Testis (tissue), 2 donors: ENCODE measurements at regions not wholly inside any gene's neighbourhood (a gene's known extent, or its start where the extent isn't known, plus 50 kb on each side); places are given as distances from the start of the nearest gene placed in this dataset.

Source experiments
- DNase-seq: peaks from one replicate; pipeline ENCODE4 v3.0.0-alpha.2; 2019
- H3K27ac ChIP-seq, 2 donors: fragments of 200-600 bp; sonication (generic); one replicate each; pipeline ENCODE4 v1.5.1; 2019
- H3K27me3 ChIP-seq: fragments of 200-600 bp; sonication (generic); one replicate; pipeline ENCODE4 v1.5.1; 2019
- H3K36me3 ChIP-seq: fragments of 200-600 bp; sonication (generic); one replicate; pipeline ENCODE4 v1.5.1; 2017; ENCODE audit warnings: low read depth; ENCODE audit errors: missing control alignments
- H3K4me1 ChIP-seq: fragments of 200-600 bp; sonication (generic); one replicate; pipeline ENCODE4 v1.5.1; 2019
- H3K4me3 ChIP-seq, 2 donors: fragments of 200-600 bp; sonication (generic); one replicate each; pipeline ENCODE4 v1.5.1; 2017 to 2019
- H3K9me3 ChIP-seq: fragments of 200-600 bp; sonication (generic); one replicate; pipeline ENCODE4 v1.5.1; 2017
- POLR2A ChIP-seq: fragments of 450-650 bp; IDR thresholded peaks from one replicate; pipeline ENCODE4 v1.6.1; 2017; ENCODE audit warnings: antibody characterized with exemption, mild to moderate bottlenecking, moderate library complexity
- WGBS, 2 donors: methylation state at CpG; one replicate each; pipeline ENCODE4 v1.1.5; 2018; 5-methylcytosine and 5-hydroxymethylcytosine counted together
- intact Hi-C: fragments of 100-400 bp; cut with DNase I; formaldehyde crosslinking; loops from one replicate; pipeline ENCODE4 v1.15.1; 2023; ENCODE audit warnings: low total_unique reads
- TF ChIP-seq, protein P1 (sequence below), 3 experiments: fragments of 450-650 bp in 2 of 3; fragments of 200-600 bp in 1 of 3; sonication (generic) in 1 of 3; IDR thresholded peaks; one replicate each; pipeline ENCODE4 v1.5.1; 2016 to 2019; ENCODE audit warnings: antibody characterized with exemption in 3 of 3, mild to moderate bottlenecking in 2 of 3, moderate library complexity in 1 of 3

DNA sequence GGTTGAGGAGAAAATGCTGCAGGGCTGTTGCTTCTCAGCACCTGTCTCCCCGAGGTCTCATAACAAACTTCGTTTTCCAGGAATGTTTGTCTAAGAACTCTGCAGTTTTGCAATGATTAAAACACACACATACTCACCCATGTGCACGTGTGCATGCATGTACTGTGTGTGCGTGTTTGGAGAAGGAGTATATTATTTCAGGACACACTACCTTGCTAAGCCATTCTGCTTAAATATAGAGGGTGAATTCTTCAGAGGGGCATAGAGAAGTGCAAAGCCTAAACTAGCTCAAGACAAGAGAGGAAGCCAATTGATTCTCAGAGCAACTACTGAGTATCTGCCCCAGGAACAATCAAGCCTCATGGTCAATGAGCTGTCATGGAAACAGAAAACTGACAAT lies 298.4 kb upstream of the MGMT start:
- Histone ChIP-seq H3K36me3 (no peaks in the 10 kb centered on the region), H3K4me1 (no peaks in the 10 kb centered on the region), H3K27me3 (no peaks in the 10 kb centered on the region), H3K9me3 (no peaks in the 10 kb centered on the region), H3K4me3 (no peak overlapping the region), H3K27ac (no peak overlapping the region)
- TF ChIP-seq, protein P1, sequence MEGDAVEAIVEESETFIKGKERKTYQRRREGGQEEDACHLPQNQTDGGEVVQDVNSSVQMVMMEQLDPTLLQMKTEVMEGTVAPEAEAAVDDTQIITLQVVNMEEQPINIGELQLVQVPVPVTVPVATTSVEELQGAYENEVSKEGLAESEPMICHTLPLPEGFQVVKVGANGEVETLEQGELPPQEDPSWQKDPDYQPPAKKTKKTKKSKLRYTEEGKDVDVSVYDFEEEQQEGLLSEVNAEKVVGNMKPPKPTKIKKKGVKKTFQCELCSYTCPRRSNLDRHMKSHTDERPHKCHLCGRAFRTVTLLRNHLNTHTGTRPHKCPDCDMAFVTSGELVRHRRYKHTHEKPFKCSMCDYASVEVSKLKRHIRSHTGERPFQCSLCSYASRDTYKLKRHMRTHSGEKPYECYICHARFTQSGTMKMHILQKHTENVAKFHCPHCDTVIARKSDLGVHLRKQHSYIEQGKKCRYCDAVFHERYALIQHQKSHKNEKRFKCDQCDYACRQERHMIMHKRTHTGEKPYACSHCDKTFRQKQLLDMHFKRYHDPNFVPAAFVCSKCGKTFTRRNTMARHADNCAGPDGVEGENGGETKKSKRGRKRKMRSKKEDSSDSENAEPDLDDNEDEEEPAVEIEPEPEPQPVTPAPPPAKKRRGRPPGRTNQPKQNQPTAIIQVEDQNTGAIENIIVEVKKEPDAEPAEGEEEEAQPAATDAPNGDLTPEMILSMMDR (IDR thresholded peaks at IDR 0.05), result no peak
- no peak for TF ChIP-seq POLR2A
- DNase-seq, result no peak
- intact Hi-C loops, result no loop called here
- 71 to 83% methylated on average over 4 of the region's 4 CpGs for WGBS, 2 donors

DNA sequence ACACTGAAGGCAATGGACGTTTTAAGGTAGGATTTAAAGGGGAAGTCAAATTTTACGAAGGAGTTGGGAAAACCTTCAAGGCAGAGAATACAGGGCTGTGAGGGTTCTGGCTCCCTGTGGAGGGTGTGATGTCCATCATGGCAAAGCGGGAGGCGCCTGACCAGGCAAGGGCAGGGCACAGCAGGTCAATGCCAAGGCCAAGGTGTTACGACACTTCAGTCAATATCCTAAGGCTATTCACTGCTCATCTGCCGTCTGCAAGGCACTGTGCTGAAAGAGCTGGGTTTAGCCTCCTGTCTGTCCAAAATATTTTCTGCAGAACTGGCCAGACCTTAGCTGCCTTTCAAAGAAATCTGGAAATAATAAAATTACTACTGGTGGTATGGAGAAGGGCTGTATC lies 297.9 kb upstream of the MGMT start:
- H3K4me1 ChIP-seq, result no peaks in the 10 kb centered on the region
- intact Hi-C loops, result no loop called here
- TF ChIP-seq POLR2A, result no peak
- TF ChIP-seq, protein P1 (IDR thresholded peaks at IDR 0.05), result no peak
- no peaks in the 10 kb centered on the region for H3K36me3 ChIP-seq
- no peak overlapping the region for H3K27ac ChIP-seq
- H3K27me3 ChIP-seq, result no peaks in the 10 kb centered on the region
- WGBS, 2 donors, result 75 to 81% methylated on average over 6 of the region's 6 CpGs
- H3K9me3 ChIP-seq, result no peaks in the 10 kb centered on the region
- H3K4me3 ChIP-seq, result no peak overlapping the region
- DNase-seq, result no peak

DNA sequence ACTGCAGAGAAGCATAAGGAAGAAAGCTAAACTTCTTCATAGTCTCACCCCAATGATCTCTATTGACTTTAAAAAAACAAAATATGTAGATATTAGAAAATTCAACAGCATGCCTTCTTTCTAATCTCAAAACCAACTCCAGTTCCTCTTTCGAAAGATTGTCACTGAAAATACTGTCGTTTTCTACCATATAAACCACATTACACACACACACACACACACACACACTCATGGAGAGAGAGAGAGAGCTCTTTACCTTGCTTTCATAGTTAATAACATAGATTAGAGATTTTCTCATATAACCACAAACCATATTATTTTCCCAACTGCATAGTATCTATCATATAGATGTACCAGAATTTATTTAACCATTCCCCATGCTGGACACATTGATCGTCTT lies 296.2 kb upstream of the MGMT start:
- Histone ChIP-seq H3K36me3 (no peaks in the 10 kb centered on the region), H3K27ac (no peak overlapping the region), H3K4me3 (no peak overlapping the region), H3K9me3 (no peaks in the 10 kb centered on the region), H3K27me3 (no peaks in the 10 kb centered on the region), H3K4me1 (no peaks in the 10 kb centered on the region)
- WGBS, 2 donors, result 87 to 88% methylated on average over 3 of the region's 3 CpGs
- no peak for DNase-seq
- intact Hi-C loops, result no loop called here
- TF ChIP-seq POLR2A, result no peak
- TF ChIP-seq, protein P1 (IDR thresholded peaks at IDR 0.05), result no peak

DNA sequence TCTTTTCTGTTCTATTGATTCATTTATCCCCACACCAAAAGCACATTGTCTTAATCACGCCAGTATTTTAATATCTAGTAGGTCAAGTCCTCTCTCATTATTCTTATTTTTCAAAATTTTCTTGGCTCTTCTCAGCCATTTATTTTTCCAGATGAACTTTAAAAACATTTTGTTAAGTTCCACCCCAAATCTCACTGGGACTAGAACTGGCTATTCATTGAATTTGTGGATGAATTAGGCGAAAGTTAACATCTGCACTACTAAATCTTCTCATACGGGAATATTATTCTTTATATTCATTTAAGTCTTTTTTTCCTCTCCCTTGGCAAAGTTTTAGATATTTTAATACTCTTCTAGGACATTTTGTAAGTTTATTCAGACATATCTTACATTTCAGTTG lies 295.2 kb upstream of the MGMT start:
- Histone ChIP-seq H3K27me3 (no peaks in the 10 kb centered on the region), H3K27ac (no peak overlapping the region), H3K36me3 (no peaks in the 10 kb centered on the region), H3K4me1 (no peaks in the 10 kb centered on the region), H3K4me3 (no peak overlapping the region), H3K9me3 (no peaks in the 10 kb centered on the region)
- intact Hi-C loops, result no loop called here
- WGBS, 2 donors, result 51 to 53% methylated on average over 3 of the region's 3 CpGs
- DNase-seq, result no peak
- TF ChIP-seq, protein P1 (IDR thresholded peaks at IDR 0.05), result no peak
- TF ChIP-seq POLR2A, result no peak

DNA sequence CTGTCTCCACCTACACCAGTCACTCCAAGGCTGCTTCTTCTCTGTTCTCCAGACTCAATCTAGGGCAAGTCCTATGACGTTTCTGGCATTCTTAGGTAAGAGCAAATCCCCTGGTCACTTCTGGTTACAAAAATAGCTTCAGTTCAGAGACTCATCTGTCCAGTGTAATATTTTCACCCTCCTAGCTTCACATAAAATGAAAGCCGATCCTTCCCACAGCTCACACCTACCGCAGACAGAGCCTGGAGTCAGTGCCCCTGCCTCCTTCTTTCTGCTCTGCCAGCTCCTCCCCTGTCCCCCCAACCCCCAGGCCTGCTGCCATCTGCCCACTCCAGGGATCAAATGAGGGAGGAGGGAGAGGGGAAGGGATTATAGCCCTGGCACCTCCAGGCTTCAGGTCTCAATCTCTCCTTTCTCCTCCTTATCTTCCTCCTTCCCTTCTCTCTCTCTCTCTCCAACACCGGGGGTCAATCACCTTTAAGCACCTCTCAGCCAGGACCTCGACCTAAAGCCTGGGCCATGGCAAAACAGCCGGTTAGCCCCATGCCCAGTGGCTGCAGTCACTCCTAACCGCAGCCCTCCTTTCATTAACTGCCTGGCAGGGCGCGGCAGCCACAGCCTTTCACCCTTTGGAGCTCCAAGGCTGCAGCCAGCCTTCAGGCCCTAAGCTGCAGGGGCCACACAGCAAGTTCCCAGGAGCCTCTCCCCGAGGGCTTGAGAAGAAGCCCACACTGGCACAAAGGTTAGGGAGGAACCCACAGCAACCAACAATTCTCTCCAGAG lies 292.6 kb upstream of the MGMT start:
- TF ChIP-seq, protein P1 (IDR thresholded peaks at IDR 0.05), result no peak
- no peak for TF ChIP-seq POLR2A
- H3K4me3 ChIP-seq, result no peak overlapping the region
- no peaks in the 10 kb centered on the region for H3K27me3 ChIP-seq
- no peaks in the 10 kb centered on the region for H3K36me3 ChIP-seq
- H3K4me1 ChIP-seq, result no peaks in the 10 kb centered on the region
- intact Hi-C loops, result no loop called here
- H3K9me3 ChIP-seq, result no peaks in the 10 kb centered on the region
- DNase-seq, result no peak
- no peak overlapping the region for H3K27ac ChIP-seq
- WGBS, 2 donors, result 78 to 82% methylated on average over 10 of the region's 10 CpGs
